A549 (cell line): ENCODE measurements at regions not wholly inside any gene's neighbourhood (a gene's known extent, or its start where the extent isn't known, plus 50 kb on each side); places are given as distances from the start of the nearest gene placed in this dataset.

Experiments used
- ATAC-seq, 2 experiments: fragments of 200-7000 bp in 1 of 2; fragments of >200 bp in 1 of 2; cut with Nextera tagmentation in 1 of 2; cut with Tn5 transposase in 1 of 2; 3 replicates each; pipeline versions ENCODE4 v1.8.0 to v1.9.1; 2018 to 2020; ENCODE audit warnings: mild to moderate bottlenecking in 1 of 2, moderate library complexity in 1 of 2
- CTCF ChIA-PET: fragments of 300-600 bp; sonication (Branson Sonifier 250); formaldehyde crosslinking; extraction: SDS; loops from one replicate; lab custom pipeline; 2021; ENCODE audit warnings: antibody characterized with exemption, inconsistent platforms; lab: Yijun Ruan, JAX
- POLR2A ChIA-PET: fragments of 350-600 bp; formaldehyde crosslinking; extraction: SDS; loops from one replicate; lab custom pipeline; 2021; ENCODE audit warnings: antibody characterized with exemption, inconsistent platforms; lab: Yijun Ruan, JAX
- DNase-seq, 2 experiments: peaks; one replicate each; pipeline versions ENCODE4 v3.0.0 to v3.0.0-alpha.2; 2011 to 2016; ENCODE audit warnings: low read depth in 1 of 2, low spot score in 1 of 2
- FAIRE-seq: peaks from 2 replicates; lab custom pipeline; 2011; peaks lifted over from hg19 to GRCh38; lab: Jason Lieb, UNC
- H3K27ac ChIP-seq, 2 experiments: fragments of >200 bp; sonication (Bioruptor Twin); formaldehyde crosslinking; 3 replicates each; pipeline ENCODE4 v1.5.1; 2016 to 2017
- H3K4me1 ChIP-seq: fragments of >200 bp; sonication (Bioruptor Twin); formaldehyde crosslinking; 3 replicates; pipeline ENCODE4 v1.6.1; 2016
- H3K4me2 ChIP-seq: fragments of >200 bp; sonication (Bioruptor Twin); formaldehyde crosslinking; 3 replicates; pipeline ENCODE4 v1.6.1; 2016
- H3K4me3 ChIP-seq: fragments of >200 bp; sonication (Bioruptor Twin); formaldehyde crosslinking; 3 replicates; pipeline ENCODE4 v1.5.1; 2016
- H3K9me3 ChIP-seq: fragments of >200 bp; sonication (Bioruptor Twin); formaldehyde crosslinking; 3 replicates; pipeline ENCODE4 v1.6.1; 2016
- CEBPB ChIP-seq, 2 experiments: fragments of >200 bp in 1 of 2; sonication (Bioruptor Twin) in 1 of 2; formaldehyde crosslinking in 1 of 2; IDR thresholded peaks; 2 replicates each; pipeline ENCODE4 v1.6.1; 2012 to 2016
- CHD2 ChIP-seq: fragments of 150-350 bp; IDR thresholded peaks from 2 replicates; pipeline ENCODE4 v1.6.1; 2014; ENCODE audit warnings: low read length; ENCODE audit not compliant: partially characterized antibody
- EHMT2 ChIP-seq: fragments of 200-600 bp; sonication (generic); IDR thresholded peaks from 2 replicates; pipeline ENCODE4 v1.6.1; 2016; ENCODE audit warnings: antibody characterized with exemption, low read depth, mild to moderate bottlenecking, moderate library complexity
- EP300 ChIP-seq, 2 experiments: fragments of >200 bp; sonication (Bioruptor Twin); formaldehyde crosslinking; IDR thresholded peaks; 2 replicates in 1 of 2; 3 replicates in 1 of 2; pipeline ENCODE4 v1.6.1; 2016 to 2017
- FOSL2 ChIP-seq, 2 experiments: fragments of 450-650 bp in 1 of 2; fragments of >200 bp in 1 of 2; sonication (Bioruptor Twin) in 1 of 2; formaldehyde crosslinking; IDR thresholded peaks; 2 replicates each; pipeline versions ENCODE4 v1.5.0 to v1.6.1; 2016 to 2020; ENCODE audit warnings: mild to moderate bottlenecking in 1 of 2, moderate library complexity in 1 of 2
- FOXS1 ChIP-seq: fragments of 250-450 bp; sonication (Bioruptor Pico); IDR thresholded peaks from 2 replicates; pipeline ENCODE4 v1.5.0; 2020; ENCODE audit warnings: mild to moderate bottlenecking, moderate library complexity
- HDAC2 ChIP-seq: fragments of 200-600 bp; sonication (generic); IDR thresholded peaks from 2 replicates; pipeline ENCODE4 v1.6.1; 2016
- HOXB13 ChIP-seq: fragments of 250-450 bp; sonication (Bioruptor Pico); IDR thresholded peaks from 2 replicates; pipeline ENCODE4 v1.5.0; 2020; ENCODE audit warnings: low read depth, mild to moderate bottlenecking, moderate library complexity
- JUN ChIP-seq, 2 experiments: fragments of >200 bp; sonication (Bioruptor Twin); formaldehyde crosslinking; IDR thresholded peaks; 2 replicates in 1 of 2; 3 replicates in 1 of 2; pipeline ENCODE4 v1.6.1; 2016 to 2017
- JUNB ChIP-seq: fragments of >200 bp; sonication (Bioruptor Twin); formaldehyde crosslinking; IDR thresholded peaks from 2 replicates; pipeline ENCODE4 v1.6.1; 2016
- KDM5A ChIP-seq: fragments of 200-600 bp; sonication (generic); IDR thresholded peaks from 2 replicates; pipeline ENCODE4 v1.6.1; 2016; ENCODE audit warnings: antibody characterized with exemption, mild to moderate bottlenecking
- MAFK ChIP-seq: fragments of 450-650 bp; IDR thresholded peaks from 2 replicates; pipeline ENCODE4 v1.6.1; 2014; ENCODE audit not compliant: partially characterized antibody
- MAX ChIP-seq: IDR thresholded peaks from 2 replicates; pipeline ENCODE4 v1.6.1; 2012
- MYC ChIP-seq: IDR thresholded peaks from 2 replicates; pipeline ENCODE4 v1.6.1; 2012; ENCODE audit warnings: mild to moderate bottlenecking, inconsistent platforms, low read length, improper control_type of control experiment, borderline replicate concordance
- PHF8 ChIP-seq: fragments of 200-600 bp; sonication (generic); IDR thresholded peaks from 2 replicates; pipeline ENCODE4 v1.6.1; 2016; ENCODE audit warnings: low read depth, mild to moderate bottlenecking, antibody characterized with exemption, moderate library complexity, borderline replicate concordance
- POLR2A ChIP-seq: IDR thresholded peaks from 2 replicates; pipeline ENCODE4 v1.6.1; 2012; ENCODE audit warnings: mild to moderate bottlenecking, low read length
- POLR2AphosphoS2 ChIP-seq: conservative IDR thresholded peaks from 2 replicates; pipeline ENCODE4 v1.6.1; 2012; ENCODE audit warnings: low read length, improper control_type of control experiment, inconsistent platforms
- RARB ChIP-seq: fragments of 250-450 bp; sonication (Bioruptor Pico); IDR thresholded peaks from 2 replicates; pipeline ENCODE4 v1.8.0; 2021; ENCODE audit warnings: mild to moderate bottlenecking, moderate library complexity
- RCOR1 ChIP-seq: fragments of 150-350 bp; IDR thresholded peaks from 2 replicates; pipeline ENCODE4 v1.6.1; 2014; ENCODE audit warnings: antibody characterized with exemption, low read length, low read depth
- REST ChIP-seq: fragments of 200-600 bp; sonication (generic); IDR thresholded peaks from 2 replicates; pipeline ENCODE4 v1.6.1; 2016; ENCODE audit warnings: antibody characterized with exemption, mild to moderate bottlenecking, moderate library complexity
- RFX5 ChIP-seq: fragments of 450-650 bp; IDR thresholded peaks from 2 replicates; pipeline ENCODE4 v1.7.1; 2014; ENCODE audit warnings: antibody characterized with exemption, mild to moderate bottlenecking, moderate library complexity
- RNF2 ChIP-seq: fragments of 200-600 bp; sonication (generic); IDR thresholded peaks from 2 replicates; pipeline ENCODE4 v1.6.1; 2016; ENCODE audit warnings: low read depth, mild to moderate bottlenecking, antibody characterized with exemption, moderate library complexity, borderline replicate concordance
- SMC3 ChIP-seq: fragments of >200 bp; sonication (Bioruptor Twin); formaldehyde crosslinking; IDR thresholded peaks from 3 replicates; pipeline ENCODE4 v1.6.1; 2018; ENCODE audit warnings: inconsistent platforms
- WGBS: methylation state at CpG from one replicate; pipeline ENCODE4 v1.1.6; 2017; ENCODE audit errors: missing lambda C conversion rate; 5-methylcytosine and 5-hydroxymethylcytosine counted together
- TF ChIP-seq, protein P1 (sequence below): fragments of >200 bp; sonication (Bioruptor Twin); formaldehyde crosslinking; IDR thresholded peaks from 3 replicates; pipeline ENCODE4 v1.6.1; 2016
- TF ChIP-seq, protein P2 (sequence below): fragments of >200 bp; sonication (Bioruptor Twin); formaldehyde crosslinking; IDR thresholded peaks from 3 replicates; pipeline ENCODE4 v1.5.1; 2016
- TF ChIP-seq, protein P3 (sequence below): IDR thresholded peaks from 2 replicates; pipeline ENCODE4 v1.6.1; 2012
- TF ChIP-seq, protein P4 (sequence below): fragments of 150-350 bp; IDR thresholded peaks from 2 replicates; pipeline ENCODE4 v1.6.1; 2014; ENCODE audit warnings: low read depth, mild to moderate bottlenecking, low read length

DNA sequence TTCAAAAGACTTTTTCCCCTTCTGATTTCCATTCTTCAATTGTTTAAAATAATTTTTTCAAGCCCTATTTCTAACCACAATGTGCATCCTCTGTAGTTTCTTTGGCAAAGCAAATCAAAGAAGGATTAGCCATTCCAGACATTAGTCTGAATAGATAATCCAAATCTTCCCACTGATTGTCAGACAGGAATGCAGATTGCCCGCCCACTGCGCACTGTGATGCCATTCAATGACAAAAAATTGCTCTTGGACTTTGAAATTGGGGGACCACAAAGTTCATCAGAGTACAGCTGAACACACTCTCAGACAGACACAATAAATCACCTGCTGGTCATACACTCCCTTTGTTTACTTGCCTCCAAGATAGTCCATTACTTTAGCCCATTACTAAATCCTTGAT, 216.5 kb upstream of the DKK2 start:
- H3K27ac ChIP-seq, result no peak overlapping the region
- TF ChIP-seq HDAC2 (no peak), POLR2A (no peak), KDM5A (no peak), EP300 (IDR thresholded peaks at IDR 0.05) (no peak), POLR2AphosphoS2 (no peak), RNF2 (no peak), MAX (no peak), JUN (IDR thresholded peaks at IDR 0.05) (no peak), RFX5 (no peak), MAFK (no peak), JUNB (no peak)
- TF ChIP-seq, protein P1, sequence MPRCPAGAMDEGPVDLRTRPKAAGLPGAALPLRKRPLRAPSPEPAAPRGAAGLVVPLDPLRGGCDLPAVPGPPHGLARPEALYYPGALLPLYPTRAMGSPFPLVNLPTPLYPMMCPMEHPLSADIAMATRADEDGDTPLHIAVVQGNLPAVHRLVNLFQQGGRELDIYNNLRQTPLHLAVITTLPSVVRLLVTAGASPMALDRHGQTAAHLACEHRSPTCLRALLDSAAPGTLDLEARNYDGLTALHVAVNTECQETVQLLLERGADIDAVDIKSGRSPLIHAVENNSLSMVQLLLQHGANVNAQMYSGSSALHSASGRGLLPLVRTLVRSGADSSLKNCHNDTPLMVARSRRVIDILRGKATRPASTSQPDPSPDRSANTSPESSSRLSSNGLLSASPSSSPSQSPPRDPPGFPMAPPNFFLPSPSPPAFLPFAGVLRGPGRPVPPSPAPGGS, result no peak
- TF ChIP-seq, protein P2, sequence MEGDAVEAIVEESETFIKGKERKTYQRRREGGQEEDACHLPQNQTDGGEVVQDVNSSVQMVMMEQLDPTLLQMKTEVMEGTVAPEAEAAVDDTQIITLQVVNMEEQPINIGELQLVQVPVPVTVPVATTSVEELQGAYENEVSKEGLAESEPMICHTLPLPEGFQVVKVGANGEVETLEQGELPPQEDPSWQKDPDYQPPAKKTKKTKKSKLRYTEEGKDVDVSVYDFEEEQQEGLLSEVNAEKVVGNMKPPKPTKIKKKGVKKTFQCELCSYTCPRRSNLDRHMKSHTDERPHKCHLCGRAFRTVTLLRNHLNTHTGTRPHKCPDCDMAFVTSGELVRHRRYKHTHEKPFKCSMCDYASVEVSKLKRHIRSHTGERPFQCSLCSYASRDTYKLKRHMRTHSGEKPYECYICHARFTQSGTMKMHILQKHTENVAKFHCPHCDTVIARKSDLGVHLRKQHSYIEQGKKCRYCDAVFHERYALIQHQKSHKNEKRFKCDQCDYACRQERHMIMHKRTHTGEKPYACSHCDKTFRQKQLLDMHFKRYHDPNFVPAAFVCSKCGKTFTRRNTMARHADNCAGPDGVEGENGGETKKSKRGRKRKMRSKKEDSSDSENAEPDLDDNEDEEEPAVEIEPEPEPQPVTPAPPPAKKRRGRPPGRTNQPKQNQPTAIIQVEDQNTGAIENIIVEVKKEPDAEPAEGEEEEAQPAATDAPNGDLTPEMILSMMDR, result no peak
- TF ChIP-seq, protein P3, sequence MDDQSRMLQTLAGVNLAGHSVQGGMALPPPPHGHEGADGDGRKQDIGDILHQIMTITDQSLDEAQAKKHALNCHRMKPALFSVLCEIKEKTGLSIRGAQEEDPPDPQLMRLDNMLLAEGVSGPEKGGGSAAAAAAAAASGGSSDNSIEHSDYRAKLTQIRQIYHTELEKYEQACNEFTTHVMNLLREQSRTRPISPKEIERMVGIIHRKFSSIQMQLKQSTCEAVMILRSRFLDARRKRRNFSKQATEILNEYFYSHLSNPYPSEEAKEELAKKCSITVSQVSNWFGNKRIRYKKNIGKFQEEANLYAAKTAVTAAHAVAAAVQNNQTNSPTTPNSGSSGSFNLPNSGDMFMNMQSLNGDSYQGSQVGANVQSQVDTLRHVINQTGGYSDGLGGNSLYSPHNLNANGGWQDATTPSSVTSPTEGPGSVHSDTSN, result no peak
- no peak overlapping the region for H3K4me3 ChIP-seq
- 26% methylated on average over 2 of the region's 2 CpGs for WGBS
- FAIRE-seq, result no peak
- ChIA-PET CTCF (no interaction called here), POLR2A (no interaction called here)
- no peaks in the 10 kb centered on the region for H3K4me1 ChIP-seq
- no peak overlapping the region for H3K4me2 ChIP-seq
- no peaks in the 10 kb centered on the region for H3K9me3 ChIP-seq
- DNase-seq, result no peak
- ATAC-seq, result no peak

GRCh38 chr4:107248571-107248970, 212.5 kb upstream of the DKK2 start:
- no peak overlapping the region for H3K4me2 ChIP-seq
- H3K9me3 ChIP-seq, result no peaks in the 10 kb centered on the region
- CTCF ChIA-PET, result no interaction called here
- TF ChIP-seq MYC, result no peak
- TF ChIP-seq, protein P4, sequence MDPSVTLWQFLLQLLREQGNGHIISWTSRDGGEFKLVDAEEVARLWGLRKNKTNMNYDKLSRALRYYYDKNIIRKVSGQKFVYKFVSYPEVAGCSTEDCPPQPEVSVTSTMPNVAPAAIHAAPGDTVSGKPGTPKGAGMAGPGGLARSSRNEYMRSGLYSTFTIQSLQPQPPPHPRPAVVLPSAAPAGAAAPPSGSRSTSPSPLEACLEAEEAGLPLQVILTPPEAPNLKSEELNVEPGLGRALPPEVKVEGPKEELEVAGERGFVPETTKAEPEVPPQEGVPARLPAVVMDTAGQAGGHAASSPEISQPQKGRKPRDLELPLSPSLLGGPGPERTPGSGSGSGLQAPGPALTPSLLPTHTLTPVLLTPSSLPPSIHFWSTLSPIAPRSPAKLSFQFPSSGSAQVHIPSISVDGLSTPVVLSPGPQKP, result no peak
- no peak for TF ChIP-seq CHD2
- no peak for TF ChIP-seq REST
- TF ChIP-seq FOXS1, result no peak
- no peak for TF ChIP-seq PHF8
- TF ChIP-seq SMC3, result no peak
- TF ChIP-seq HOXB13, result no peak
- TF ChIP-seq RARB (CRISPR knock-in tag), result no peak
- no peak for TF ChIP-seq FOSL2 (IDR thresholded peaks at IDR 0.05)
- no peak for TF ChIP-seq FOSL2 (CRISPR knock-in tag; IDR thresholded peaks at IDR 0.05)
- no peak for TF ChIP-seq CEBPB (IDR thresholded peaks at IDR 0.05)
- no peak for TF ChIP-seq EHMT2
- TF ChIP-seq RCOR1, result no peak
- TF ChIP-seq, protein P2, result no peak
- POLR2A ChIA-PET, result no interaction called here
- no peaks in the 10 kb centered on the region for H3K4me1 ChIP-seq
- DNase-seq (no peak), FAIRE-seq (no peak), ATAC-seq (no peak)
- 62% methylated on average over 3 of the region's 3 CpGs for WGBS
- H3K27ac ChIP-seq, result no peak overlapping the region
- H3K4me3 ChIP-seq, result no peak overlapping the region
